ENCODE measurements at regions not wholly inside any gene's neighbourhood (a gene's known extent, or its start where the extent isn't known, plus 50 kb on each side); places are given as distances from the start of the nearest gene placed in this dataset.
"Not testable (repeated sequence)": the region's sequence is repeated elsewhere in the genome, so short reads cannot be mapped to it uniquely, and the experiment has no call there.

DNA sequence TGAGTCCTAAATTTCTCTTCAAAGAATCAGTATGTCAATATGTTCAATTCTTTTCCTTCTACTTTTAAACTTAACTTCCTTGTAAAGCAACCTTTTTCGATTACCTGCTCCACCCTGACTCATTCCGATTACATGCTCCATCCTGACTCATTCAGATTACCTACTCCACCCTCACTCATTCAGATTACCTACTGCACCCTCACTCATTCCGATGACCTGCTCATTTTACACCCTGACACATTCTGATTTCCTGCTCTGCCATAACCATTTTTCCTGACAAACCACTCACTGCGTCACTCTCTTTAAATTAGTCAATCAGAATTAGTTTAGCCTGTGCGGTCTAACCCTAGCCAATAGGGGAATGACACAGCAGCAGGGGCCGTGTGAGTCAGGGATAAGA is 83.9 kb upstream of the SHISA3 start:
- not testable (repeated sequence) for TF ChIP-seq CTCF (IDR thresholded peaks at IDR 0.05); POLR2AphosphoS5 (IDR thresholded peaks at IDR 0.05; ENCODE audit: low read depth, low read length); TCF7L2 (IDR thresholded peaks at IDR 0.05; ENCODE audit: low read depth, low read length); SIN3A (IDR thresholded peaks at IDR 0.05; ENCODE audit: borderline replicate concordance, insufficient read depth, low read depth, low read length)
- TF ChIP-seq, protein P1, sequence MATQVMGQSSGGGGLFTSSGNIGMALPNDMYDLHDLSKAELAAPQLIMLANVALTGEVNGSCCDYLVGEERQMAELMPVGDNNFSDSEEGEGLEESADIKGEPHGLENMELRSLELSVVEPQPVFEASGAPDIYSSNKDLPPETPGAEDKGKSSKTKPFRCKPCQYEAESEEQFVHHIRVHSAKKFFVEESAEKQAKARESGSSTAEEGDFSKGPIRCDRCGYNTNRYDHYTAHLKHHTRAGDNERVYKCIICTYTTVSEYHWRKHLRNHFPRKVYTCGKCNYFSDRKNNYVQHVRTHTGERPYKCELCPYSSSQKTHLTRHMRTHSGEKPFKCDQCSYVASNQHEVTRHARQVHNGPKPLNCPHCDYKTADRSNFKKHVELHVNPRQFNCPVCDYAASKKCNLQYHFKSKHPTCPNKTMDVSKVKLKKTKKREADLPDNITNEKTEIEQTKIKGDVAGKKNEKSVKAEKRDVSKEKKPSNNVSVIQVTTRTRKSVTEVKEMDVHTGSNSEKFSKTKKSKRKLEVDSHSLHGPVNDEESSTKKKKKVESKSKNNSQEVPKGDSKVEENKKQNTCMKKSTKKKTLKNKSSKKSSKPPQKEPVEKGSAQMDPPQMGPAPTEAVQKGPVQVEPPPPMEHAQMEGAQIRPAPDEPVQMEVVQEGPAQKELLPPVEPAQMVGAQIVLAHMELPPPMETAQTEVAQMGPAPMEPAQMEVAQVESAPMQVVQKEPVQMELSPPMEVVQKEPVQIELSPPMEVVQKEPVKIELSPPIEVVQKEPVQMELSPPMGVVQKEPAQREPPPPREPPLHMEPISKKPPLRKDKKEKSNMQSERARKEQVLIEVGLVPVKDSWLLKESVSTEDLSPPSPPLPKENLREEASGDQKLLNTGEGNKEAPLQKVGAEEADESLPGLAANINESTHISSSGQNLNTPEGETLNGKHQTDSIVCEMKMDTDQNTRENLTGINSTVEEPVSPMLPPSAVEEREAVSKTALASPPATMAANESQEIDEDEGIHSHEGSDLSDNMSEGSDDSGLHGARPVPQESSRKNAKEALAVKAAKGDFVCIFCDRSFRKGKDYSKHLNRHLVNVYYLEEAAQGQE (IDR thresholded peaks at IDR 0.05; ENCODE audit: insufficient read depth in 1 of 2, low read depth in 2 of 2, low read length in 1 of 2) = not testable (repeated sequence)

Data from Panc1 (cell line).